Panc1 (cell line): ENCODE measurements at regions not wholly inside any gene's neighbourhood (a gene's known extent, or its start where the extent isn't known, plus 50 kb on each side); places are given as distances from the start of the nearest gene placed in this dataset.

Experiments used
- TF ChIP-seq, protein P1 (sequence below): fragments of 450-650 bp; IDR thresholded peaks from 2 replicates; pipeline ENCODE4 v1.5.1; 2017; ENCODE audit warnings: mild to moderate bottlenecking
- TF ChIP-seq, protein P2 (sequence below), 2 experiments: IDR thresholded peaks; 2 replicates each; pipeline ENCODE4 v1.6.1; 2011 to 2012; ENCODE audit warnings: low read depth in 2 of 2, control low read depth in 1 of 2, low read length in 1 of 2, mild to moderate bottlenecking in 1 of 2, moderate library complexity in 1 of 2; ENCODE audit not compliant: insufficient read depth in 1 of 2

DNA sequence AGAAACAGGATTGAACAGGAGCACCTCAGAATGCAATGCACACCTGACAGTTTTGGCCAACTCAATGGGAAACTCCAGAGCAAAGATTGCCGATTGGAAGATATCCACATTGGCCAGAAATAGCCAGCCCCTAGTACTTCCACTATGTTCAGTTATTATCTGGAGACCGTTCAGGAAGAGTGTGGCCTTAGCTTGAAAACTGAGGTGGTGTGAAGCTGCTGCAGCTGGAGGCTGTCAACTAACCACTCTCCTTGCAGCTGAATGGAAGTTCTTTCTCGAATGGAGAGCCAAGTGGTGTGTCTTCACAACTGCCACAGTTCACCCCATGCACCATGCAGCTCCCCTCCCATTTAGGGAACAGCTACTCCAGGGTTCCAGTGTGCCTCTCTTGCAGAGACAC is 61.9 kb upstream of the DHX40 start:
- TF ChIP-seq, protein P1, sequence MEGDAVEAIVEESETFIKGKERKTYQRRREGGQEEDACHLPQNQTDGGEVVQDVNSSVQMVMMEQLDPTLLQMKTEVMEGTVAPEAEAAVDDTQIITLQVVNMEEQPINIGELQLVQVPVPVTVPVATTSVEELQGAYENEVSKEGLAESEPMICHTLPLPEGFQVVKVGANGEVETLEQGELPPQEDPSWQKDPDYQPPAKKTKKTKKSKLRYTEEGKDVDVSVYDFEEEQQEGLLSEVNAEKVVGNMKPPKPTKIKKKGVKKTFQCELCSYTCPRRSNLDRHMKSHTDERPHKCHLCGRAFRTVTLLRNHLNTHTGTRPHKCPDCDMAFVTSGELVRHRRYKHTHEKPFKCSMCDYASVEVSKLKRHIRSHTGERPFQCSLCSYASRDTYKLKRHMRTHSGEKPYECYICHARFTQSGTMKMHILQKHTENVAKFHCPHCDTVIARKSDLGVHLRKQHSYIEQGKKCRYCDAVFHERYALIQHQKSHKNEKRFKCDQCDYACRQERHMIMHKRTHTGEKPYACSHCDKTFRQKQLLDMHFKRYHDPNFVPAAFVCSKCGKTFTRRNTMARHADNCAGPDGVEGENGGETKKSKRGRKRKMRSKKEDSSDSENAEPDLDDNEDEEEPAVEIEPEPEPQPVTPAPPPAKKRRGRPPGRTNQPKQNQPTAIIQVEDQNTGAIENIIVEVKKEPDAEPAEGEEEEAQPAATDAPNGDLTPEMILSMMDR: no peak
- TF ChIP-seq, protein P2, sequence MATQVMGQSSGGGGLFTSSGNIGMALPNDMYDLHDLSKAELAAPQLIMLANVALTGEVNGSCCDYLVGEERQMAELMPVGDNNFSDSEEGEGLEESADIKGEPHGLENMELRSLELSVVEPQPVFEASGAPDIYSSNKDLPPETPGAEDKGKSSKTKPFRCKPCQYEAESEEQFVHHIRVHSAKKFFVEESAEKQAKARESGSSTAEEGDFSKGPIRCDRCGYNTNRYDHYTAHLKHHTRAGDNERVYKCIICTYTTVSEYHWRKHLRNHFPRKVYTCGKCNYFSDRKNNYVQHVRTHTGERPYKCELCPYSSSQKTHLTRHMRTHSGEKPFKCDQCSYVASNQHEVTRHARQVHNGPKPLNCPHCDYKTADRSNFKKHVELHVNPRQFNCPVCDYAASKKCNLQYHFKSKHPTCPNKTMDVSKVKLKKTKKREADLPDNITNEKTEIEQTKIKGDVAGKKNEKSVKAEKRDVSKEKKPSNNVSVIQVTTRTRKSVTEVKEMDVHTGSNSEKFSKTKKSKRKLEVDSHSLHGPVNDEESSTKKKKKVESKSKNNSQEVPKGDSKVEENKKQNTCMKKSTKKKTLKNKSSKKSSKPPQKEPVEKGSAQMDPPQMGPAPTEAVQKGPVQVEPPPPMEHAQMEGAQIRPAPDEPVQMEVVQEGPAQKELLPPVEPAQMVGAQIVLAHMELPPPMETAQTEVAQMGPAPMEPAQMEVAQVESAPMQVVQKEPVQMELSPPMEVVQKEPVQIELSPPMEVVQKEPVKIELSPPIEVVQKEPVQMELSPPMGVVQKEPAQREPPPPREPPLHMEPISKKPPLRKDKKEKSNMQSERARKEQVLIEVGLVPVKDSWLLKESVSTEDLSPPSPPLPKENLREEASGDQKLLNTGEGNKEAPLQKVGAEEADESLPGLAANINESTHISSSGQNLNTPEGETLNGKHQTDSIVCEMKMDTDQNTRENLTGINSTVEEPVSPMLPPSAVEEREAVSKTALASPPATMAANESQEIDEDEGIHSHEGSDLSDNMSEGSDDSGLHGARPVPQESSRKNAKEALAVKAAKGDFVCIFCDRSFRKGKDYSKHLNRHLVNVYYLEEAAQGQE (IDR thresholded peaks at IDR 0.05; ENCODE audit: insufficient read depth in 1 of 2, low read depth in 2 of 2, low read length in 1 of 2): no peak
